ENCODE measurements at regions not wholly inside any gene's neighbourhood (a gene's known extent, or its start where the extent isn't known, plus 50 kb on each side); places are given as distances from the start of the nearest gene placed in this dataset.

DNA sequence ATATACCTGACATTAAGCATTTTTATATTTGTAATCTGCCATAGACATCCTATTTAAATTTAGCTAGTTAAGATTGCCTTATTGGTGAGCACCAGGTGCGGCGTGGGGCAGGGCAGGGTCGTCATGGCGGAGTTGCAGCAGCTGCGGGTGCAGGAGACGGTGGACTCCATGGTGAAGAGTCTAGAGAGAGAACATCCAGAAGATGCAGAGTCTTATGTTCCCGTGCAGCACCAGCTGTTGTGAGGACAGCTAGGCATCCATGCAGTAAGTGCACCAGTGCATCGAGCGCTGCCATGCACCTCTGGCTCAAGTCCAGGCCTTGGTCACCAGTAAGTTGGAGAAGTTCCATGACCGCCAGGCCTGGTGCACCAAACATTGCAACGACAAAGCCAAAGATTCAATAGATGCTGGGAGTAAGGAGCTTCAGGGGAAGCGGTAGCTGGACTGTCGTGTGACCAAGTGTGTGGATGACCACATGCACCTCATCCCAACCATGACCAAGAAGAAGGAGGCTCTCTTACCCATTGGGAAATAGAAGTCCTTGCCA, 586.2 kb downstream of the CD109 start:
- TF ChIP-seq EP300 (conservative IDR thresholded peaks at IDR 0.05; ENCODE audit: poor library complexity, severe bottlenecking): no peak
- TF ChIP-seq, protein P1, sequence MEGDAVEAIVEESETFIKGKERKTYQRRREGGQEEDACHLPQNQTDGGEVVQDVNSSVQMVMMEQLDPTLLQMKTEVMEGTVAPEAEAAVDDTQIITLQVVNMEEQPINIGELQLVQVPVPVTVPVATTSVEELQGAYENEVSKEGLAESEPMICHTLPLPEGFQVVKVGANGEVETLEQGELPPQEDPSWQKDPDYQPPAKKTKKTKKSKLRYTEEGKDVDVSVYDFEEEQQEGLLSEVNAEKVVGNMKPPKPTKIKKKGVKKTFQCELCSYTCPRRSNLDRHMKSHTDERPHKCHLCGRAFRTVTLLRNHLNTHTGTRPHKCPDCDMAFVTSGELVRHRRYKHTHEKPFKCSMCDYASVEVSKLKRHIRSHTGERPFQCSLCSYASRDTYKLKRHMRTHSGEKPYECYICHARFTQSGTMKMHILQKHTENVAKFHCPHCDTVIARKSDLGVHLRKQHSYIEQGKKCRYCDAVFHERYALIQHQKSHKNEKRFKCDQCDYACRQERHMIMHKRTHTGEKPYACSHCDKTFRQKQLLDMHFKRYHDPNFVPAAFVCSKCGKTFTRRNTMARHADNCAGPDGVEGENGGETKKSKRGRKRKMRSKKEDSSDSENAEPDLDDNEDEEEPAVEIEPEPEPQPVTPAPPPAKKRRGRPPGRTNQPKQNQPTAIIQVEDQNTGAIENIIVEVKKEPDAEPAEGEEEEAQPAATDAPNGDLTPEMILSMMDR (IDR thresholded peaks at IDR 0.05; ENCODE audit: poor library complexity, severe bottlenecking): no peak

Data from neural cell (in vitro differentiated cells).